GM12891 (cell line): ENCODE measurements at regions not wholly inside any gene's neighbourhood (a gene's known extent, or its start where the extent isn't known, plus 50 kb on each side); places are given as distances from the start of the nearest gene placed in this dataset.

Experiments
- PAX5 ChIP-seq: IDR thresholded peaks from 2 replicates; pipeline ENCODE4 v1.6.1; 2011; ENCODE audit warnings: low read length, moderate library complexity, mild to moderate bottlenecking; ENCODE audit not compliant: insufficient read depth, severe bottlenecking
- POLR2A ChIP-seq: IDR thresholded peaks from 2 replicates; pipeline ENCODE4 v1.6.1; 2011; ENCODE audit warnings: low read depth, low read length, control low read depth
- POLR2AphosphoS5 ChIP-seq: IDR thresholded peaks from 2 replicates; pipeline ENCODE4 v1.6.1; 2011; ENCODE audit warnings: low read depth, low read length, control low read depth
- POU2F2 ChIP-seq: IDR thresholded peaks from 2 replicates; pipeline ENCODE4 v1.6.1; 2011; ENCODE audit warnings: low read depth, mild to moderate bottlenecking, control low read depth, low read length, moderate library complexity
- TAF1 ChIP-seq: IDR thresholded peaks from 2 replicates; pipeline ENCODE4 v1.6.1; 2011; ENCODE audit warnings: low read depth, low read length, control low read depth

DNA sequence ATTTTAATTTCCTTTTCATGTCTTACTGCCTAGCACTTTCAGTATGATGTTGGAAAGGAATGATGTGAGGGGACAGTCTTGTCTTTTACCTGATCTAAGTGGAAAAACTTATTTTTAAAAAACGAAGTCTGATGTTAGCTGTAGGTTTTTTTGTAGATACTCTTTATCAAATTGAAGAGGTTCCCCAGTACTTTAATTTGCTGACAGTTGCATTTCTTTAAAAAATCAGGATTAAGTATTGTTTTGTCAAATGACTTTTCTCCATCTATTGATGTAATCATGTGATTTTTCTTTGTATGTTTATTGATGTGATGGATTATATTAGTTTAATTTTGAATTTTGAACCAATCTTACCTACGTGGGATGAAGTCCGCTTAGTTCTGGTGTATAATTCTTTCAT is 568.4 kb upstream of the AGA start:
- no peak for TF ChIP-seq PAX5
- no peak for TF ChIP-seq POLR2AphosphoS5
- TF ChIP-seq POLR2A = no peak
- TF ChIP-seq TAF1 = no peak
- no peak for TF ChIP-seq POU2F2
